ENCODE measurements at regions not wholly inside any gene's neighbourhood (a gene's known extent, or its start where the extent isn't known, plus 50 kb on each side); places are given as distances from the start of the nearest gene placed in this dataset.

DNA sequence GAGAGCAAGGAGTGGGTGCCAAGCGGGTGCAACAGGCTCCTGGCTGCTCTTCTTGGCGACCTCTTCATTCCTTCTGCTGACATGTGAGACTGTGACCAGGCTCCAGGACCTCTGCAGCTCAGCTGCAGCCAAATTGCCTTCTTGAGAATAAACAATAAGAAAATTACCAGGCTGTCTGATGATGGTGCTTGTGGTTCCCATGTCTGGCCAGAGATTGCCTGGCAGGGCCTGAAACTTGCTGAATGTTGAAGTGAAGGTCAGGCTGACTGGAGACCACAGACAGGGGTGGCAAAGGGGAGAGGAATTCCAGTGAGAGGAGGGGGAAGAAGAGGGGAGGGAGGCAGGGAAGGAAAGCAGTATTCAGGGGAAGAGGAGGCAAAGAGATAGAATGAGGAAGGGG is 497.4 kb upstream of the PODXL start:
- dilution Hi-C loops (cut with HindIII; ENCODE audit: low sequenced_read_pairs, unreplicated experiment), result no loop called here
- Histone ChIP-seq H3K9ac (ENCODE audit: low read depth, low read length) (no peak overlapping the region), H2BK5ac (ENCODE audit: low read depth, low read length, poor library complexity, severe bottlenecking) (no peak overlapping the region), H3K4me1 (ENCODE audit: control insufficient read depth, insufficient read depth, low read length) (no peaks in the 10 kb centered on the region; the same call in 1 of the 2 replicates), H2AFZ (replicated peaks; ENCODE audit: low read length, poor library complexity) (no peak overlapping the region), H3K27me3 (ENCODE audit: control insufficient read depth, insufficient read depth, low read length) (peaks cover 12% of the 10 kb centered on the region), H3K9me3 (ENCODE audit: control insufficient read depth, insufficient read depth, low read length) (no peaks in the 10 kb centered on the region), H4K8ac (ENCODE audit: low read depth in 2 of 2, low read length in 2 of 2) (no peak overlapping the region), H3K56ac (ENCODE audit: extremely low read depth, insufficient read depth, low read length) (no peak overlapping the region), H2BK15ac (ENCODE audit: low read depth, low read length) (no peak overlapping the region), H2AK9ac (replicated peaks; ENCODE audit: low read depth, low read length, poor library complexity) (no peak overlapping the region), H3K4me3 (ENCODE audit: insufficient read depth, low read depth, low read length) (no peak overlapping the region), H3K36me3 (ENCODE audit: control insufficient read depth, insufficient read depth, low read length) (no peaks in the 10 kb centered on the region), H3K14ac (replicated peaks; ENCODE audit: low read depth, low read length) (no peak overlapping the region), H3K4me2 (ENCODE audit: low read depth, low read length) (no peak overlapping the region), H3K23ac (ENCODE audit: low read depth, low read length) (no peak overlapping the region), H2AK5ac (ENCODE audit: low read depth, low read length) (no peak overlapping the region), H2BK120ac (ENCODE audit: low read depth, low read length) (no peak overlapping the region), H4K20me1 (ENCODE audit: insufficient read depth, low read length) (no peaks in the 10 kb centered on the region), H4K5ac (ENCODE audit: low read depth, low read length) (no peak overlapping the region), H3K27ac (ENCODE audit: insufficient read depth, low read length) (no peak overlapping the region), H3K79me1 (ENCODE audit: low read depth in 1 of 2, low read length in 2 of 2) (no peaks in the 10 kb centered on the region), H2BK20ac (ENCODE audit: low read depth, low read length) (no peak overlapping the region), H3K4ac (ENCODE audit: low read depth, low read length) (no peak overlapping the region), H3K9me1 (ENCODE audit: insufficient read depth, low read length) (no peaks in the 10 kb centered on the region), H4K91ac (ENCODE audit: insufficient read depth, low read depth, low read length) (no peak overlapping the region), H3K18ac (ENCODE audit: low read depth, low read length) (no peak overlapping the region)
- TF ChIP-seq MXI1 (IDR thresholded peaks at IDR 0.05; ENCODE audit: borderline replicate concordance, low read depth, low read length) (no peak), BHLHE40 (IDR thresholded peaks at IDR 0.05; ENCODE audit: low read depth, low read length) (no peak), FOS (IDR thresholded peaks at IDR 0.05; ENCODE audit: low read depth, low read length) (no peak), POLR2A (IDR thresholded peaks at IDR 0.05; ENCODE audit: low read depth, low read length) (no peak), MAFK (IDR thresholded peaks at IDR 0.05; ENCODE audit: low read depth, low read length) (no peak), CEBPB (IDR thresholded peaks at IDR 0.05; ENCODE audit: low read depth, low read length) (no peak), CHD1 (IDR thresholded peaks at IDR 0.05; ENCODE audit: low read depth, low read length) (no peak), RCOR1 (IDR thresholded peaks at IDR 0.05; ENCODE audit: insufficient replicate concordance, low read length) (no peak), MAZ (IDR thresholded peaks at IDR 0.05; ENCODE audit: borderline replicate concordance, low read depth, low read length) (no peak)
- TF ChIP-seq, protein P1, sequence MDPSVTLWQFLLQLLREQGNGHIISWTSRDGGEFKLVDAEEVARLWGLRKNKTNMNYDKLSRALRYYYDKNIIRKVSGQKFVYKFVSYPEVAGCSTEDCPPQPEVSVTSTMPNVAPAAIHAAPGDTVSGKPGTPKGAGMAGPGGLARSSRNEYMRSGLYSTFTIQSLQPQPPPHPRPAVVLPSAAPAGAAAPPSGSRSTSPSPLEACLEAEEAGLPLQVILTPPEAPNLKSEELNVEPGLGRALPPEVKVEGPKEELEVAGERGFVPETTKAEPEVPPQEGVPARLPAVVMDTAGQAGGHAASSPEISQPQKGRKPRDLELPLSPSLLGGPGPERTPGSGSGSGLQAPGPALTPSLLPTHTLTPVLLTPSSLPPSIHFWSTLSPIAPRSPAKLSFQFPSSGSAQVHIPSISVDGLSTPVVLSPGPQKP (IDR thresholded peaks at IDR 0.05; ENCODE audit: borderline replicate concordance, low read depth, low read length), result no peak
- TF ChIP-seq, protein P2, sequence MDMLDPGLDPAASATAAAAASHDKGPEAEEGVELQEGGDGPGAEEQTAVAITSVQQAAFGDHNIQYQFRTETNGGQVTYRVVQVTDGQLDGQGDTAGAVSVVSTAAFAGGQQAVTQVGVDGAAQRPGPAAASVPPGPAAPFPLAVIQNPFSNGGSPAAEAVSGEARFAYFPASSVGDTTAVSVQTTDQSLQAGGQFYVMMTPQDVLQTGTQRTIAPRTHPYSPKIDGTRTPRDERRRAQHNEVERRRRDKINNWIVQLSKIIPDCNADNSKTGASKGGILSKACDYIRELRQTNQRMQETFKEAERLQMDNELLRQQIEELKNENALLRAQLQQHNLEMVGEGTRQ (IDR thresholded peaks at IDR 0.05; ENCODE audit: low read depth, low read length), result no peak
- TF ChIP-seq, protein P3, sequence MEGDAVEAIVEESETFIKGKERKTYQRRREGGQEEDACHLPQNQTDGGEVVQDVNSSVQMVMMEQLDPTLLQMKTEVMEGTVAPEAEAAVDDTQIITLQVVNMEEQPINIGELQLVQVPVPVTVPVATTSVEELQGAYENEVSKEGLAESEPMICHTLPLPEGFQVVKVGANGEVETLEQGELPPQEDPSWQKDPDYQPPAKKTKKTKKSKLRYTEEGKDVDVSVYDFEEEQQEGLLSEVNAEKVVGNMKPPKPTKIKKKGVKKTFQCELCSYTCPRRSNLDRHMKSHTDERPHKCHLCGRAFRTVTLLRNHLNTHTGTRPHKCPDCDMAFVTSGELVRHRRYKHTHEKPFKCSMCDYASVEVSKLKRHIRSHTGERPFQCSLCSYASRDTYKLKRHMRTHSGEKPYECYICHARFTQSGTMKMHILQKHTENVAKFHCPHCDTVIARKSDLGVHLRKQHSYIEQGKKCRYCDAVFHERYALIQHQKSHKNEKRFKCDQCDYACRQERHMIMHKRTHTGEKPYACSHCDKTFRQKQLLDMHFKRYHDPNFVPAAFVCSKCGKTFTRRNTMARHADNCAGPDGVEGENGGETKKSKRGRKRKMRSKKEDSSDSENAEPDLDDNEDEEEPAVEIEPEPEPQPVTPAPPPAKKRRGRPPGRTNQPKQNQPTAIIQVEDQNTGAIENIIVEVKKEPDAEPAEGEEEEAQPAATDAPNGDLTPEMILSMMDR (conservative IDR thresholded peaks at IDR 0.05; ENCODE audit: low read depth, low read length), result no peak
- in situ Hi-C loops (cut with MboI; ENCODE audit: low sequenced_read_pairs), result no loop called here
- CTCF ChIA-PET, result no interaction called here
- BruUV-seq (replicated peaks), result no TSS peak
- ATAC-seq (ENCODE audit: low read depth) (no peak), DNase-seq (no peak)
- POLR2A ChIA-PET (ENCODE audit: unreplicated experiment), result no interaction called here
- no CpG with 5 or more reads among the region's 2 CpGs for WGBS, 2 experiments (ENCODE audit: extremely low coverage in 2 of 2, insufficient read length in 1 of 2)
- intact Hi-C loops (cut with micrococcal nuclease), result no loop called here

Measured in IMR-90 (cell line).